ENCODE measurements at regions not wholly inside any gene's neighbourhood (a gene's known extent, or its start where the extent isn't known, plus 50 kb on each side); places are given as distances from the start of the nearest gene placed in this dataset.

- TF ChIP-seq CTCF (IDR thresholded peaks at IDR 0.05 in 2 of 3, conservative IDR thresholded peaks at IDR 0.05 in 1 of 3; ENCODE audit: borderline replicate concordance in 1 of 3, insufficient read depth in 1 of 3, low read depth in 2 of 3, low read length in 2 of 3) (no peak), SIN3A (IDR thresholded peaks at IDR 0.05; ENCODE audit: low read depth) (no peak), POLR2A (IDR thresholded peaks at IDR 0.05; ENCODE audit: borderline replicate concordance, extremely low read depth, insufficient read depth, insufficient read length) (no peak), EZH2phosphoT487 (IDR thresholded peaks at IDR 0.05; ENCODE audit: borderline replicate concordance) (no peak), YY1 (IDR thresholded peaks at IDR 0.05; ENCODE audit: extremely low read depth, insufficient replicate concordance, low read depth, low read length) (no peak), SP1 (IDR thresholded peaks at IDR 0.05; ENCODE audit: low read depth) (no peak), REST (IDR thresholded peaks at IDR 0.05; ENCODE audit: low read depth) (no peak), CEBPB (IDR thresholded peaks at IDR 0.05; ENCODE audit: low read depth) (no peak)
These were observed 183.3 kb upstream of the TRIB2 start for GRCh38 chr2:12533337-12534005.
